HG03039 (cell line): ENCODE measurements at regions not wholly inside any gene's neighbourhood (a gene's known extent, or its start where the extent isn't known, plus 50 kb on each side); places are given as distances from the start of the nearest gene placed in this dataset.
"Not testable (repeated sequence)": the region's sequence is repeated elsewhere in the genome, so short reads cannot be mapped to it uniquely, and the experiment has no call there.

ENCODE experiments used
- ATAC-seq: cut with Tn5 transposase; IDR thresholded peaks from one replicate; pipeline ENCODE4 v1.9.1; 2021; ENCODE audit warnings: mild to moderate bottlenecking, moderate library complexity; ENCODE audit not compliant: unreplicated experiment

GRCh38 chr1:104288322-104288721 is 538.6 kb downstream of the AMY1C start:
- ATAC-seq: not testable (repeated sequence)

- ATAC-seq: no peak
These were observed 541.5 kb downstream of the AMY1C start for GRCh38 chr1:104291156-104291555.

DNA sequence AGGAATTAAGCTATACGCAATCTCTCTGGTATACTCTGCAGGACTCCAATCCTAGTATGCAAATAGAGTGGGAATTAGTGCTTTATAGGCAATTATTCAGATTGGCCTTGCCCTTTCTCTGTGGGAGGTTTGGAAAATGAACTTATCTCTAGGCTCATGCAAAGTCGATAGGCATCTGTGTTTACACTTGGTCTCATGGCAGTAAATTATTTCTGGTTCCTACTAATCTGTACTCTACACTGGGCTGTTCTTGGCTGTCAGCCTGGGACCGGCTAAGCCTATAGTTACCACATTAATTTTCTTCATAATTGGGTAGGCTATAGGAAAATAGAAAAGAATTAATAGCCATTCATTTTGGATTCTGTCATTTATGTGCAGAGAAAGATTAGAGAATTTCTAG is 544.6 kb downstream of the AMY1C start:
- ATAC-seq: no peak

DNA sequence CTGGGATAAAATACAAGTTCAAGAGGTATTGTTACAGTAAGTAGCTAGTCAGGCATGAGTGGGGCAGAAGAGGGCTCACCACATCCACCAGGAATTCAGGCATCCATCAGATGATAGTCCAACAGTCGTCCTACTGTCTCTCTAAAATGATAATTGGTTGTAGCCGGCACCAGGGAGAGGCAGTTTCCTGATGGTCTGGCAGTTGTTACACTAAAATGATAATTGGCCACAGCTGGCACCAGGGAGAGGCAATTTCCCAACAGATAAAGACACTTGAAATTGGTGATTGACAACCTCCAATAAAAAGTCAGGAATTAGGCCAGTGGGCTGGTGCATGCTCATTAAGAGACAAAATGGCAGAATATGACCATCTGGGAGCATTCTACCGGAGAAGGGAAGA is 545.8 kb downstream of the AMY1C start:
- ATAC-seq: no peak

DNA sequence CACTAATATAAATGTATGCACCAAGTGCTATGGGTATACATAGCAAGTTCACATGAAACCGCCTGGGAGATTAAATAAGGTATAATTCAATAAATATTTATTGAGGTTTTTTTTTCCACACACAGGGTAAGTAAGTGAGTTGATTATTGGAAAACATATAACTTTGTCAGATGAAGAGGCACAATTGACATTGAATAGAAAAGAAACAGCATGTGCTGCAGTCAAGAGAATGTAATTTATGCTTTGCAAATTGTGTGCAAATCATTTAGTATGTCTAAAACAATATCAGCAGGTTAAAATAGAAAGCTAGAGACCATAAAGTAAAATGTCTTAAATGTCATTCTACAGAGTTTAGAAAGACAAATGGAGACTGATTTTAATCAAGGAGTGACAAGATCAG is 560.0 kb downstream of the AMY1C start:
- no peak for ATAC-seq

GRCh38 chr1:104315823-104316222 is 566.1 kb downstream of the AMY1C start:
- no peak for ATAC-seq

- no peak for ATAC-seq
These were observed 572.4 kb downstream of the AMY1C start for GRCh38 chr1:104322131-104322530.

GRCh38 chr1:104329278-104329677 is 579.6 kb downstream of the AMY1C start:
- no peak for ATAC-seq

GRCh38 chr1:104331763-104332162 is 582.1 kb downstream of the AMY1C start:
- ATAC-seq: no peak

GRCh38 chr1:104337927-104338326 is 588.2 kb downstream of the AMY1C start:
- not testable (repeated sequence) for ATAC-seq

DNA sequence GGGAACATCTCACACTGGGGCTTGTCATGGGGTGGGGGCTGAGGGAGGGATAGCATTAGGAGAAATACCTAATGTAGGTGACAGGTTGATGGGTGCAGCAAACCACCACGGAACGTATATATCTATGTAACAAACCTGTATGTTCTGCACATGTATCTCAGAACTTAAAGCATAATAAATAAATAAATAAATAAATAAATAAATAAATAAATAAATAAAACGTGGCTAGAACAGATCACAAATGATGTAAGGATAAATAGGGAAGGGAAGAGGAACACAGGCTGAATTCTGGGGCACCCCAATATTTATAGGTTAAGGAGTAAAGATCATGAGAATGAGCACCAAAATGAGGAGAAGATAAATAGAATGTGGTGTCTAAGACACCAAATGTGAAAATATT is 592.2 kb downstream of the AMY1C start:
- no peak for ATAC-seq

DNA sequence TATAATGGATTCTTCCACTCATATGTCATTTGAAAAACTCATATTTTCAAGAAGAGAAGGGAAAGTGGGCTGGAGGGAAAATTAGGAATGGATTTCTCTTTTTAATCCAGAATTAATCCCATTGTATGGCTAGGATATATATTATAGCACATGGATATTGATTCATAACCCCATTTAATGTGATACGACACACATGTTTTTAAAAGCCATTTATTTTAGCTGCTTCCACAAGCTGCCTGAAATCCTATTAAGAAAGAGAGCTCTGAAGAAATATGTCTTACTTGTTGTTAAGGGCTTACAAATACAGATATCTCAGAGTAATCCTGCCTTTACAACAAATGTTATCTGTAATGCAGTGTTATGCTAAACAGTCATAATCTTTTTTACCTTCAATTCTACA is 598.6 kb downstream of the AMY1C start:
- no peak for ATAC-seq

DNA sequence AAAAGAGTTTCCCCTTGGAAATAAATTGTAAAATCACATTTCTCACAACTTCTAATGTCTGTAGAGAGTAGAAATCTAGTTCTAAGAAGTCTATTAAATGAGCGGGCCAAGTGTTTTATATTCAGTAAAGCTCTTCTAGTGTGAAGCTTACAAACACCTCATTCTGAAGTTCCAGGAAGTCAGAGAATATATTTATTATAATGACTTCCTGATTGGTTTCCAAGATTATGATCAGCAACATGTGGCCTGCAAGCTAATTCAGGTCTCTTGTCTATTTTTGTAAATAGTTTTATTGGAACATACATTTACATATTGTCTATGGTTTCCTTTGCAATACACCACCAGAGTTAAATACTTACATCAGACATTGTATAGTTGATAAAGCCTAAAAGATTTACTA is 603.9 kb downstream of the AMY1C start:
- ATAC-seq: no peak

GRCh38 chr1:104358086-104358485 is 608.4 kb downstream of the AMY1C start:
- ATAC-seq: no peak

- no peak for ATAC-seq
These were observed 608.9 kb downstream of the AMY1C start for GRCh38 chr1:104358621-104359020.

DNA sequence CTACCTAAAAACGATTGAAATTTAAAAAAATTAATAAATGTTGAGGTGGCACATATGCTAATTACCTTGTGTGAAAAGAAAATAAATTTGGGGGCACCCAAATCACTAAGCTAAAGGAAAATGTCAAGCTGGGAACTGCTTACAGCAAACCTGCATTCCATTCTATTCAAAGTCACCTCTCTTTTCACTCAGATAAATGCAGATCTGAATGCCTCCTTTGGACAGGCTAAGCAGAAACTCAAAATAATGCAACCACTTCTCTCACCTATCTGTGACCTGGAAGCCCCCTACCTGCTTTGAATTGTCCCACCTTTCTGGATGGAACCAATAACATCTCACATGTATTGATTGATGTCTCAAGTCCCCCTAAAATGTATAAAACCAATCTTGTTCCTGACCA is 628.7 kb downstream of the AMY1C start:
- ATAC-seq: no peak

GRCh38 chr1:104380003-104380402 is 630.3 kb downstream of the AMY1C start:
- no peak for ATAC-seq

- no peak for ATAC-seq
These were observed 638.2 kb downstream of the AMY1C start for GRCh38 chr1:104387716-104388508.

- no peak for ATAC-seq
These were observed 642.9 kb downstream of the AMY1C start for GRCh38 chr1:104392552-104392951.

DNA sequence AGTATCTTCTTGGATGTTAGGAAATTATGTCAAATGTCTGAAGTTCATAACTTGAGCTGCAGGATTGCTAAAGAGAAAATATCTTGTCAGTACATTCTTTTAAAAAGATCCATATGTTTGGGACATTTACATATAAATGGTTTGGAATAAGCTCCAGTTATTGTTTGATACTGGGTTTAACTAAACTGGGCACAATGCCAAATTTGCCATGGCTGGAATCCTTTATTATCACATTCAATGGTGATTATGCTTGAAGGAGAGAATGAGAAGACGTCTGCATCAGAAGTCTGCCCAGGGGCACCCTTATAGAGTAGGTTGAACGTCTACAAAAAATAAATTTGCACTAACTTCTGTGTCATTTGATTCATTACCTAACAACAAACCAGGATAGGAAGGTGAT is 652.5 kb downstream of the AMY1C start:
- ATAC-seq: no peak

- no peak for ATAC-seq
These were observed 654.2 kb downstream of the AMY1C start for GRCh38 chr1:104403883-104404282.

GRCh38 chr1:104406728-104407127 is 657.0 kb downstream of the AMY1C start:
- no peak for ATAC-seq

DNA sequence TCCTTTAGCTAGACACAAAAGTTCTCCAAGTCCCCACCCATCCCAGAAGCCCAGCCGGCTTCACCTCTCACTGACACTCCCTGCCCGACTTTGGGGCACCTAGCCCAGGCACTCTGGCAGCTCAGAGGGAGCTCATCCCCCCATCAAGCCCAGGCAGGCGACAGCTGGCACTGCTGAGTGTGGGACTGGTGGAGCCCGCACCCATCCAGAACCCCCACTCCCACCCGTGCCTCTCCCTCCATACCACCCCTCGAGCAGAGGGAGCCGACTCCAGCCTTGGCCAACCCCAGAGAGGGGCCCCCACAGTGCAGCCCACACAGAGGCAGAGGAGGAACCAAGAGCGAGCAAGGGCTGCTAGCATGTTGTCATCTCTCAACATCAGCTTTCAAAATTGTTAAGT is 658.6 kb downstream of the AMY1C start:
- no peak for ATAC-seq
